HG03565 (cell line): ENCODE measurements at regions not wholly inside any gene's neighbourhood (a gene's known extent, or its start where the extent isn't known, plus 50 kb on each side); places are given as distances from the start of the nearest gene placed in this dataset.
A peak's percentile ranks its signal among the peaks of the same experiment; 100 is the strongest.

ENCODE experiments used
- ATAC-seq: cut with Tn5 transposase; IDR thresholded peaks from one replicate; pipeline ENCODE4 v1.9.1; 2021; ENCODE audit warnings: mild to moderate bottlenecking, moderate library complexity; ENCODE audit not compliant: unreplicated experiment

GRCh38 chr18:3357516-3357915, 92.5 kb upstream of the TGIF1 start:
- no peak for ATAC-seq

- no peak for ATAC-seq
Observed at GRCh38 chr18:3358310-3358709, 91.7 kb upstream of the TGIF1 start.

GRCh38 chr18:3360211-3360610, 89.8 kb upstream of the TGIF1 start:
- ATAC-seq: no peak

GRCh38 chr18:3367491-3368091, 82.4 kb upstream of the TGIF1 start:
- no peak for ATAC-seq

- ATAC-seq: no peak
Observed at GRCh38 chr18:3368193-3368592, 81.8 kb upstream of the TGIF1 start.

- no peak for ATAC-seq
Observed at GRCh38 chr18:3379685-3380084, 70.3 kb upstream of the TGIF1 start.

- no peak for ATAC-seq
Observed at GRCh38 chr18:3380384-3380961, 69.5 kb upstream of the TGIF1 start.

GRCh38 chr18:3383381-3383915, 66.5 kb upstream of the TGIF1 start:
- ATAC-seq: no peak

- peak; percentile 72 for ATAC-seq
Observed at GRCh38 chr18:3384664-3385563, 65.1 kb upstream of the TGIF1 start.

GRCh38 chr18:3388323-3388722, 61.6 kb upstream of the TGIF1 start:
- ATAC-seq: no peak

- ATAC-seq: no peak
Observed at GRCh38 chr18:3388980-3389379, 61.0 kb upstream of the TGIF1 start.

GRCh38 chr18:3389977-3390376, 60.0 kb upstream of the TGIF1 start:
- ATAC-seq: no peak

GRCh38 chr18:3391704-3392466, 58.1 kb upstream of the TGIF1 start:
- ATAC-seq: no peak

- ATAC-seq: no peak
Observed at GRCh38 chr18:3392467-3392855, 57.5 kb upstream of the TGIF1 start.

GRCh38 chr18:3394648-3395047, 55.3 kb upstream of the TGIF1 start:
- ATAC-seq: no peak

GRCh38 chr18:3395466-3395865, 54.5 kb upstream of the TGIF1 start:
- no peak for ATAC-seq

GRCh38 chr18:3397031-3397750, 52.8 kb upstream of the TGIF1 start:
- no peak for ATAC-seq

- no peak for ATAC-seq
Observed at GRCh38 chr18:3397786-3398185, 52.2 kb upstream of the TGIF1 start.
